GM21737 (cell line): ENCODE measurements at regions not wholly inside any gene's neighbourhood (a gene's known extent, or its start where the extent isn't known, plus 50 kb on each side); places are given as distances from the start of the nearest gene placed in this dataset.

ENCODE experiments used
- ATAC-seq: cut with Tn5 transposase; IDR thresholded peaks from one replicate; pipeline ENCODE4 v1.9.1; 2021; ENCODE audit warnings: mild to moderate bottlenecking, moderate library complexity; ENCODE audit not compliant: unreplicated experiment

DNA sequence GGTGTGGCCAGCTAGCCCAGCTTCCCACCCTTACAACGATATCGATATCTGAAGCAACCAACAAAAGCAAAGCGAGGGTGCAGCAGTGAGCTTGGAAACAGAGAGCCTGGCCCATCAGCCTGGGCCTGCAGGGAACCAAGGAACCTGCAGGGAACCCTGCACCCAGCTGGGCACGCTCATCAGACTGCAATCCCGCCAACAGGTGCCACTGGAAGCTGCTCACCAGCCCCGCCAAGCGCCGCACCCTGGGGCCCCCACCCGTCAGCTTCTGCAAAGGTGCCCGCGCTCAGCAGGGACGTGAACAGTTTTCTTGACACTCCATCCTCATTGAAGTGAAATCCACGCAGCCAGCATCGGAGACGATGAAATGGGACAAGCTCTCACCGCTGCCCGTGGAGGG, 250.7 kb downstream of the RBFOX3 start:
- ATAC-seq: no peak

DNA sequence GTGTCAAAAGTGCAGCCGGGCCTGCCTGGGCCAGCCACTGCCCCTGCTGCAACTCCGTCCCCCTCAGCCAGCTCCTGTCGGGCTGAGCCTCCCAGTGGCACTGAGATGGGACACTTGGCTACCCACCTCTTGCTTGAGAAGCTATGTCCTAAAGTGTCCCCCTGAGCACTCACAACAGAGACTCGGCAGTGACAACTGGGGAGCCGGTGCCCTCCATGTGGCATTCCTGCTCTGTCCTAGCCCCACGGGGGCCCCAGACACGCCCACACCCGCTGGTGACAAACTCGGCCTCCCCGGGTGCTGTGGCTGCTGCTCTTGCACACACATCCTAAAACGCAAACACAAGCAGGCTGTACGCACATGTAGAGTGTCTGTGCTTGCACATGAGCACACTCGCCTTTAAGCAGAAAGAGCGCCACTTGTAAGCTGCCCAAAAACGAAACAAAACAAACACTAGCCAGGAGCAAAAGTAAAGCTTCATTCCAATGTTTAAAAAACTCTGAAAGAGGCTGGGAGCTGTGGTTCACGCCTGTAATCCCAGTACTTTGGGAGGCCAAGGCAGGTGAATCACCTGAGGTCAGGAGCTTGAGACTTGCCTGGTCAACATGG, 253.9 kb downstream of the RBFOX3 start:
- ATAC-seq: no peak

DNA sequence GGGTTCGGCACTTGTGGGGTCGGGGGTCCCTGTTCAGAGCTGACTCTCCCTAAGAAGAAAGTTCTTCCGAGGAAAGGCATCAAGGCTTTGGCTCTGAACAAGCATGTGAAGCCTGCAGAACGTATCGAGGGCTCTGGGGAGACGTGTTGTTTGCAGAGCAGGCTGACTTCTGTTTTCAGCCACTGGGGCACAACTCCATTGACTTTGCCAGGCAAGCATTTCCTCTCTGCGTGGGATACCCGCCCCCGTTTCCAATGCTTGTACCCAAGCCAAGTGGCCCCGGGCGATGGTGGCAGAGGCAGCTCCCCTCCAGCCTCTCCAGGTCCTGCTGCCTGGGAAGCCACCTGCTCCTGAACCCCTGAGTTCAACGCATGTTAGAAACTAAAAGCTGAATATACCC, 255.7 kb downstream of the RBFOX3 start:
- no peak for ATAC-seq

GRCh38 chr17:79354173-79354820, 256.6 kb downstream of the RBFOX3 start:
- no peak for ATAC-seq

GRCh38 chr17:79353548-79353947, 257.3 kb downstream of the RBFOX3 start:
- ATAC-seq: no peak

GRCh38 chr17:79353016-79353415, 257.8 kb downstream of the RBFOX3 start:
- no peak for ATAC-seq

- ATAC-seq: no peak
Observed at GRCh38 chr17:79350533-79350932, 260.3 kb downstream of the RBFOX3 start.

- no peak for ATAC-seq
Observed at GRCh38 chr17:79349506-79350400, 261.1 kb downstream of the RBFOX3 start.

DNA sequence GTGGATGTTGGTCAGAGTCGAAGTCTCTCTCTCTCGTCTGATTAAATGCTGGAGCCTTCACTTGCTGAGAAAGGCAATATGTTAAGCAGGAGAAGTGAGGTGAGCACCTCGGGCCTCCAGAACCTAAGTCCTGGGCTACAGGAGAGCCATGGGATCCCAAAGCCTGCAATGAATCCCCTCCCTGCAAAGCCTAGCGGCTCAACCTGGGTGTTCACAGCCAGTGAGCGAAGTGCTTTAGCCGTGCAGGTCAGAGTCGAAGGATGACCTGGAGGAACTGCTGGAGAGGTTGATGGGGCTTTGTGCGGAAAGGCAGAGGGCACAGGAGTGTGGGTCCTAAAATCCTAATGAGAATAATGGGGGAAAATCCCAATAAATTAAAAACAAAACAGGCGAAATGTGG, 267.8 kb downstream of the ENGASE start:
- ATAC-seq: no peak

DNA sequence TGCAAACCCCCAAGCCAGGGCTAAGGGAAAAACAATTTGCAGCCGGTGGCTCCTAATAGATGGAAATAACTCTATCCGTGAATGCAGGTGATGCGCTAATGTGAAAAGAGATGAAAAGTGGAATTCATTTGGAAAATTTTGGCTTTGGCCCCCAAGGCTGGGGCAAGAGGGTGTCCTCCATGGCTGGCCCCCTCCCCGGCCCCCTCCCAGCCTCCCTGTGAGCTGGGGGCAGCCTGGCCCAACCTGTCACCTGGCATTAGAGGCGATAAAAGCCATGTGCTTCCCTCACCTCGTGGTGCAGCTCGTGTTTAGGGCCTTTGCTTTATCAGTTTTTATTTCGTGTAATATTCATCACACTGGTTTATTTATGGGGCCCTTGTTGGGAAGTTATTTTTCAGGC, 267.2 kb downstream of the ENGASE start:
- ATAC-seq: no peak

DNA sequence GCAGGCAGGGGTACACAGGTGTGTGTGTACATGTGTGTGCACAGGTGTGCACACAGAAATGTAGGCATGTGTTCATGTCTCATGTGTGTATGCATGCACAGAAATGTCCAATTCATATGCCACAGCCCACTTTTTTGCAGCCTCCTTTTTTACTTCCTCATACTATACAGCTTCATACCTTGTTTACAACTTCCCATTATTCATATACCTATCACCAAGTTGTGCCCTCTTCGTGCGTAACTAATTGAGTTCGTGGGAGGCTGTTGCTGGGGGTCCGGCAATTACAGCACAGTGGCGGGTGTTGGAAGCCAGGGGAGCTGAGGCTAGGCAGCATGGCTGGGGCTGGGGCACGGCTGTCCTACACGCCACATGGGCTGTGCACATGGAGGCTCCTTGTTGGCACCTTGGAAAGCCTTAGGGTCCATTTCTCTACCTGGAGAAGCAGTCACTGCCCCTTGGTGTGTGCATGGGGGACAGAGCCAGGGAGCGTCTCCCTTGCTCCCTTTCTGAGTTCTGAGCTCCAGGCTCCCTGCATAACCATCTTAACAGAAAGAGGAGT, 266.7 kb downstream of the ENGASE start:
- peak; percentile 24 for ATAC-seq

- peak; percentile 71 for ATAC-seq
Observed at GRCh38 chr17:79340333-79341221, 266.0 kb downstream of the ENGASE start.

GRCh38 chr17:79339321-79339720, 264.7 kb downstream of the ENGASE start:
- ATAC-seq: no peak

- ATAC-seq: no peak
Observed at GRCh38 chr17:79338604-79339003, 264.0 kb downstream of the ENGASE start.

DNA sequence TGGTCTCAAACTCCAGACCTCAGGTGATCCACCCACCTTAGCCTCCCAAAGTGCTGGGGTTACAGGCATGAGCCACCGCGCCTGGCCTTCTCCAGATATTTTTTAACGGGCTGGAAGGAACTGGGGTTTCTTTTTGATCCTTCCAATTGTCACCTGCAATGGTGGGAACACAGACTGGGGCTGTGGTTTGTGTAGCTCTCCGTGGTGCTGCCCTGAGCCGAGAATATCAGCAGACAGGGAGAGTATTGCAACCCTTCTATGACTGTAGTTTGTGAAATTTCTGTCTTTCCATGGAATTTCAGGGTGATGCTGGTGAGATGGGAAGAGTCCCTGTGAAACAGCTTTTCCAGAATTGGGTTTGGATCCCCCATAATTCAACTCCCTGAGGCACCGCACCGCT, 263.5 kb downstream of the ENGASE start:
- no peak for ATAC-seq

GRCh38 chr17:79337053-79337452, 262.4 kb downstream of the ENGASE start:
- no peak for ATAC-seq

DNA sequence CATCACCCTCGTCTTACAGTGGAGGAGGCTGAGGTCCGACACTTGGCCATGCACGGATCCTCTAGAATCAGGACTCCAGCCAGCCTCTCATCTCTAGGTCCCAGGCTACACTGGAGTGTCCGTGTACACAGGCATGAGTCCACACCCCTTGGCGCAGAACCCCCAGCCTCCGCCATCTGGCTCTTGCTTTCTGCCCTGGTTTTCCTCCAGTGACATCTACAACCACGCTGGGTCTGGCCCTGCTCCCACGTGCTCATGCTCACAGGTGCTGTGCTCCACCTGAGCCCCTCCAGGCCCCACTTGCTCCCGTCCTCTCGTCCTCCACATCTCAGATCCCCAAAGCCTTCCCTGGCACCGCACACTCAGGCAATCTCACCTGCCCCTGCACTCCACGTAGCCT, 260.8 kb downstream of the ENGASE start:
- ATAC-seq: no peak

GRCh38 chr17:79332011-79332554, 257.5 kb downstream of the ENGASE start:
- no peak for ATAC-seq

- ATAC-seq: no peak
Observed at GRCh38 chr17:79331492-79331891, 256.9 kb downstream of the ENGASE start.

- no peak for ATAC-seq
Observed at GRCh38 chr17:79330696-79331095, 256.1 kb downstream of the ENGASE start.
